GM10266 (cell line): ENCODE measurements at regions not wholly inside any gene's neighbourhood (a gene's known extent, or its start where the extent isn't known, plus 50 kb on each side); places are given as distances from the start of the nearest gene placed in this dataset.

ENCODE experiments used
- DNase-seq: peaks from one replicate; pipeline ENCODE4 v3.0.0; 2012; ENCODE audit errors: extremely low spot score
- TF ChIP-seq, protein P1 (sequence below): IDR thresholded peaks from 2 replicates; pipeline ENCODE4 v1.5.1; 2012; ENCODE audit warnings: mild to moderate bottlenecking, low read depth; ENCODE audit not compliant: control insufficient read depth, insufficient read depth; ENCODE audit errors: missing control alignments

DNA sequence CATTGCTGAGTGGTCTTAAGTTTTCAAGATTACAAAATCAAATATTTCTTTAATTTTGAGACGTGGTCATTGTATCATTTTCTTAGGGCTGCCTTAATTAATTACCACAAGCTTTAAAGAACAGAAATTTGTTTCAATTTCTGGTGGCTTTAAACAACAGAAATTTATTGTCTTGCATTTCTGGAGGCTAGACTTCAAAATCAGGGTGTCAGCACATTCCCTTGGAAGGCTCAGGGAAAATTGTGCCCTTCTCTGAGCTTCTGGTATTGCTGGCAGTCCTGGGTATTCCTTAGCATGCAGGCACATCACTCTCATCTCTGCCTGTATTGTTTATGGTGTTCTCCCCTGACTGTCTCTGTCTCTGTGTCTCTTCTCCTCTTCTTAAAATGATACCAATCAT is 76.0 kb upstream of the PCSK2 start:
- no peak for DNase-seq
- TF ChIP-seq, protein P1, sequence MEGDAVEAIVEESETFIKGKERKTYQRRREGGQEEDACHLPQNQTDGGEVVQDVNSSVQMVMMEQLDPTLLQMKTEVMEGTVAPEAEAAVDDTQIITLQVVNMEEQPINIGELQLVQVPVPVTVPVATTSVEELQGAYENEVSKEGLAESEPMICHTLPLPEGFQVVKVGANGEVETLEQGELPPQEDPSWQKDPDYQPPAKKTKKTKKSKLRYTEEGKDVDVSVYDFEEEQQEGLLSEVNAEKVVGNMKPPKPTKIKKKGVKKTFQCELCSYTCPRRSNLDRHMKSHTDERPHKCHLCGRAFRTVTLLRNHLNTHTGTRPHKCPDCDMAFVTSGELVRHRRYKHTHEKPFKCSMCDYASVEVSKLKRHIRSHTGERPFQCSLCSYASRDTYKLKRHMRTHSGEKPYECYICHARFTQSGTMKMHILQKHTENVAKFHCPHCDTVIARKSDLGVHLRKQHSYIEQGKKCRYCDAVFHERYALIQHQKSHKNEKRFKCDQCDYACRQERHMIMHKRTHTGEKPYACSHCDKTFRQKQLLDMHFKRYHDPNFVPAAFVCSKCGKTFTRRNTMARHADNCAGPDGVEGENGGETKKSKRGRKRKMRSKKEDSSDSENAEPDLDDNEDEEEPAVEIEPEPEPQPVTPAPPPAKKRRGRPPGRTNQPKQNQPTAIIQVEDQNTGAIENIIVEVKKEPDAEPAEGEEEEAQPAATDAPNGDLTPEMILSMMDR = no peak

DNA sequence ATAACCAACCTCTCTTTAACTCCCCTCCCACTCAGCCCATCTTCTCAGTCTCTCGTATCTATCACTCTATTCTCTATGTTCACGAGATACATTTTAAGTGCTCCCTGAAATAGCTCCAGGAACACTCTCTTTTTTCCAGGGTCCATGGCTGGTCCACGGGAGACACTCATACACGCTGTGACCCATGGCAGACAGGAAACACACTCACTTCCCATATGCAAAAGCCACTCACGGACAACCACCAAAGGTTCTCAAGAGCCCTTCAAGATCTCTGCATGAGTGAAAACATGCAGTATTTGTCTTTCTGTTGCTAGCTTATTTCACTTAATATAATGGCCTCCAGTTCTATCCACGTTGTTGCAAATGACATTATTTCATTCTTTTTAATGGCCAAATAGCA is 71.4 kb upstream of the PCSK2 start:
- TF ChIP-seq, protein P1 = no peak
- no peak for DNase-seq

DNA sequence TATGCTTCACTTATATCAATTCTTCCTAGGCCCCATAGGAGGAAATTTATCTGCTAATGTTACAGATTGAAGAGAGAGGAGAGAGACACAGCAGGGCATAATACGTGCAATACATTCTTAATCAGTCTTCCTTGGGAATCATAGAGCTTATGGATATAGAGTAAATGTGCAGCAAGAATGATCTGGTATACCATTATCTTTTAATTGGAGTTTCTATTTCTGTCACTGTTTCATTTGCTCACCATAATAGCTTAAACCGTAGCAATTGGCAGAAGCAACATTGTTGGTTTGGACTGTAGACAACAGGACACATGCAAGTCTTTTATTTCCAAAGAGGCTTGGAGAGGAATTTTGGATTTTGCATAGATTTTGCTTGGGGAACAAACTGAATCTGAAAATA is 68.1 kb upstream of the PCSK2 start:
- TF ChIP-seq, protein P1 = no peak
- DNase-seq = no peak

DNA sequence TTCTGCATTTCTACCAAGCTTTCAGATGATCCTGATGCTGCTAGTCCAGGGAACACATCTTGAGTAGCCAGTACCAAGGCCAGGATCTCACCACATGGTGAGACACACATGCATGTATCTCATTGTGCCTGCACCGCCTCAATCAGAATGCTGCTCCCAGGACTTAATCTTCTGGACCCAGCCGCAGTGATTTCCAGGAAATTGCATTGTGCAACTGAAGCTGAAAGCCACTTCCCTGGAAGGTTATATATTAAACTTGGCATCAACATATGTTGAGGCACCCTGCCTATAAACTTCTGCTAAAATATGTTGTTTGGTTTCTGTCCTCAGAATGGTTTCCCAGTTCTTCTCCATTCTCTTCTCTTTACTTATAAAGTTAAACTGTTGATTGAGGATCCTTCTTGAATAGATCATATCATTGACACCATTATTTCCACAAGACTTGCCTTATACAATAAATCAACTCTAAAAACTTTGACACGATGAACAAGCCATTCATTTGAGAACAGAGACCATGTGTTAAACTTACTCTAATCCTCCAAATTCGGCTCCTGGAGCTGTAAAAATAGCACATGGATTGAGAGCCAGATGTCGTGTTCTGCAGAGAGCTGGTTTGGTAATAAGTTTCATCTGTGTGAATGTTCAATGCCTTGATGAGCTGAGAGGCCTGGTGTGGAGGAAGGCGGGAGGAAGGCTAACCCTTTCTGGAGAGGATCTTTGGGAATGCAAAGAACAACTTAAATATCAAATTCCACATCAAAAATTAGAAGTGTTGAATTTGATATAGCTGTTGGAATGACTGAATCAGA is 65.0 kb upstream of the PCSK2 start:
- TF ChIP-seq, protein P1 = no peak
- no peak for DNase-seq

DNA sequence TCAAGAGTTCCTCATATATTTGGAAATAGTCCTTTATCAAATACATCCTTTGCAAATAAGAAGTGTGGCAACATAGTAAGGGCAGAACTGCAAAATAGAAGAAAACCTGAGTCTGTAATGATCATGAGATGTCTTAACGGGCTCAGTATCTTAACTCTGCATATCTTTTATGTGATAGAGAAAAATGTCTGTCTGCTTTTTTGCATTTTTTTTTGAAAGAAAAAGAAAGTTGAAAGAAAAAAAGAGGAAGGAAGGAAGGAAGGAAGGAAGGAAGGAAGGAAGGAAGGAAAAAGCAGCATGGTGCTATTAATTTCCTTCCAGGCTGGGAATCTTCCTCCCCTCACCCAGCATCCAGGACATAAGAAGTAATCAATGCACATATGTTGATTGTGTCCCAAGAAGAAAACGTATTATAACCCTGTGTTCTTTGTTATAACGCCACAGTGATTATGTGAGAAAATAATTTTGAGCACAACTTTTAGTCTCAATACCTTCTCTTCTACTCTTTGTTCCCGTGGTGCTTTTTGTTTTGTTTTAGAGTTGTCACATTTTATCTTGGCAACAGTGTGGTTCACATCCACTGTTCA is 58.7 kb upstream of the PCSK2 start:
- TF ChIP-seq, protein P1 = no peak
- DNase-seq = no peak

DNA sequence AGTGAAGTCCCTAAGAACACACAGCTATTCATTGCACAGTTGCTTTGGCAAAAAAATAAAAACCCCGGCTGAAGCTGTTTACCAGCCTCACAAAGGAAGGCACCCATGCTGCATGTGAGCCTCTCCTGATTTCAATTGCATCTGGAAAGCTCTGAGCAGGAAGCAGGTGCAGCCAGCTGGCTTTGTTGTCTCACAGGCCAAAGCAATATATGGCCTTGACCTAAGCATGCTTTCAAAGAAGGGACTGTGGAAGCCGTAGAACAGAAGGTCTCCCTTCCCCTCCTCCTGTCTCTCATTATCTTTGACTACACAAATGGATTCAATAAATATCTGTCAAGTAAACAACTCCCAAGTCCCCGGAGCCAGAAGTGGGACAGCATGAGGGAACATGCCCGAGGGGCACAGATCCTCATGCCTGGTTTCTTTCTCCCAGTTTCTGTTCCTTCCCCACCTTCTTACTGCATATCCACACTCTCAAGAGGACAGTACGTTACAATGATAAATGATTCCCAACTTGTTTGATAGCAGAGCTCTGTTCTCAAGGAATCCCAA is 57.2 kb upstream of the PCSK2 start:
- no peak for DNase-seq
- TF ChIP-seq, protein P1 = no peak

DNA sequence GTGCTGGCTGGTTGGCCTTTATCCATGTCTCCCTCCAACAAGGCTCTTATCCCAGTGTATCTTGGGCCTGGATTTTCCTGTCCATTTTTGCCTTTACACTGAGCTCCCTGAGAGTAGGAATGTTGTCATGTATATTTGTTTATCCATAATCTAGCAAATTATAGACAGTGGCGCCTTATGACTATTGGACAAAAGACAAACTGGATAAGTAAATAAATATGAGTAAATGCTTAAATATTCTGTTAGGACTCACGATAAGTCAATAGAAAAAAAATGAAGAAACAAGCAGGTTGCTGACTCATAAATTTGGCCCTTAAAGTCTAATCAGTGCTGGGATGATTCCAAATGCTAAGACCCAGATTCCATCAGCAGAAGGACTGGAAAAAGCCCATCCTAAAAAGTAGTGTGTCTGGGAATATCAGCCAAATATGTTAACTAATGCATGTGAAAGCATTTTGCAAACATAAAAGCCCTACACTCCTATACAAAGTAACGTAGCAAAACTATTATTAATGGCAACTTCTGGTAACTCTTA is 55.0 kb upstream of the PCSK2 start:
- TF ChIP-seq, protein P1 = no peak
- no peak for DNase-seq
